A673 (cell line): ENCODE measurements at regions not wholly inside any gene's neighbourhood (a gene's known extent, or its start where the extent isn't known, plus 50 kb on each side); places are given as distances from the start of the nearest gene placed in this dataset.

Experiments
- BruUV-seq: library from RNA; stranded (reverse); fragments of 400-500 nt; replicated peaks from 2 replicates; lab custom pipeline; 2021; lab: Mats Ljungman, UMichigan
- CTCF ChIA-PET: fragments of 300-600 bp; sonication (Branson Sonifier 250); formaldehyde crosslinking; loops from one replicate; lab custom pipeline; 2022; ENCODE audit warnings: antibody characterized with exemption; lab: Charles Lee
- POLR2A ChIA-PET: fragments of 300-600 bp; sonication (Branson Sonifier 250); formaldehyde crosslinking; loops from one replicate; lab custom pipeline; 2022; ENCODE audit warnings: antibody characterized with exemption; ENCODE audit not compliant: low non-redundant PET; lab: Charles Lee
- DNase-seq: peaks from one replicate; pipeline ENCODE4 v3.0.0-alpha.2; 2015; ENCODE audit warnings: low spot score
- H3K27ac ChIP-seq: fragments of 200-600 bp; sonication (generic); 2 replicates; pipeline ENCODE4 v1.5.1; 2016; ENCODE audit warnings: mixed run types, low read depth, mild to moderate bottlenecking, mixed read lengths, antibody characterized with exemption, low read length; ENCODE audit not compliant: poor library complexity, severe bottlenecking
- H3K27me3 ChIP-seq: fragments of 200-600 bp; sonication (generic); replicated peaks from 2 replicates; pipeline ENCODE4 v1.6.1; 2017; ENCODE audit warnings: mixed run types, low read depth, mild to moderate bottlenecking, mixed read lengths, antibody characterized with exemption, low read length; ENCODE audit not compliant: insufficient read depth, poor library complexity
- H3K36me3 ChIP-seq: fragments of 200-600 bp; sonication (generic); 2 replicates; pipeline ENCODE4 v1.6.1; 2016; ENCODE audit warnings: mixed run types, mild to moderate bottlenecking, mixed read lengths, antibody characterized with exemption, low read length; ENCODE audit not compliant: insufficient read depth, poor library complexity, severe bottlenecking
- H3K4me1 ChIP-seq: fragments of 200-600 bp; sonication (generic); 2 replicates; pipeline ENCODE4 v1.6.1; 2017; ENCODE audit warnings: mixed run types, mild to moderate bottlenecking, mixed read lengths, antibody characterized with exemption, low read length; ENCODE audit not compliant: insufficient read depth, poor library complexity, severe bottlenecking
- H3K4me3 ChIP-seq: fragments of 200-600 bp; sonication (generic); 2 replicates; pipeline ENCODE4 v1.5.1; 2016; ENCODE audit warnings: low read depth, mixed run types, mild to moderate bottlenecking, mixed read lengths, low read length; ENCODE audit not compliant: poor library complexity, severe bottlenecking
- H3K9me3 ChIP-seq: fragments of 200-600 bp; sonication (generic); 2 replicates; pipeline ENCODE4 v1.6.1; 2016; ENCODE audit warnings: mixed run types, low read depth, mild to moderate bottlenecking, mixed read lengths, antibody characterized with exemption, low read length; ENCODE audit not compliant: poor library complexity, severe bottlenecking
- EZH2 ChIP-seq: fragments of 200-600 bp; sonication (generic); IDR thresholded peaks from 2 replicates; pipeline ENCODE4 v1.6.1; 2017; ENCODE audit warnings: borderline replicate concordance, low read depth, mild to moderate bottlenecking, mixed read lengths, antibody characterized with exemption, low read length; ENCODE audit not compliant: poor library complexity, severe bottlenecking
- intact Hi-C: fragments of 100-400 bp; cut with micrococcal nuclease; formaldehyde crosslinking; loops from one replicate; pipeline ENCODE4 v1.10.0; 2022; ENCODE audit not compliant: unreplicated experiment
- TF ChIP-seq, protein P1 (sequence below): fragments of 300-800, 200-600 bp; sonication (generic); conservative IDR thresholded peaks from 2 replicates; pipeline ENCODE4 v1.5.1; 2017; ENCODE audit warnings: low read depth, mild to moderate bottlenecking, antibody characterized with exemption, low read length, moderate library complexity, mixed read lengths

DNA sequence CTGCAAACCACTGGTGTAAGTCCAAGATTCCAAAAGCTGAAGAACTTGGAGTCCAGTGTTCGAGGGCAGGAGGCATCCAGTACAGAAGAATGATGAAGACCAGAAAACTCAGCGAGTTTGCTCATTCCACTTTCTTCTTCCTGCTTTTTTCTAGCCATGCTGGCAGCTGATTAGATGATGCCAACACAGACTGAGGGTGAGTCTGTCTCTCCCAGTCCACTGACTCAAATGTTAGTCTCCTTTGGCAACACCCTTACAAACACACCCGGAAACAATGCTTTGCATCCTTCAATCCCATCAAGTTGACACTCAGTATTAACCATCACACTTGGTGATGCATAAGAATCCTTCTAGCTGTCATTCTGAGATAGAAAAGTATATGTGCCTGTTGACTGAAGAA lies 1504.6 kb downstream of the EFNB2 start:
- Histone ChIP-seq H3K27me3 (no peaks in the 10 kb centered on the region), H3K4me1 (no peaks in the 10 kb centered on the region), H3K9me3 (no peaks in the 10 kb centered on the region), H3K4me3 (no peak overlapping the region), H3K27ac (no peak overlapping the region), H3K36me3 (no peaks in the 10 kb centered on the region)
- ChIA-PET POLR2A (no interaction called here), CTCF (no interaction called here)
- no peak for DNase-seq
- no peak for TF ChIP-seq EZH2
- TF ChIP-seq, protein P1, sequence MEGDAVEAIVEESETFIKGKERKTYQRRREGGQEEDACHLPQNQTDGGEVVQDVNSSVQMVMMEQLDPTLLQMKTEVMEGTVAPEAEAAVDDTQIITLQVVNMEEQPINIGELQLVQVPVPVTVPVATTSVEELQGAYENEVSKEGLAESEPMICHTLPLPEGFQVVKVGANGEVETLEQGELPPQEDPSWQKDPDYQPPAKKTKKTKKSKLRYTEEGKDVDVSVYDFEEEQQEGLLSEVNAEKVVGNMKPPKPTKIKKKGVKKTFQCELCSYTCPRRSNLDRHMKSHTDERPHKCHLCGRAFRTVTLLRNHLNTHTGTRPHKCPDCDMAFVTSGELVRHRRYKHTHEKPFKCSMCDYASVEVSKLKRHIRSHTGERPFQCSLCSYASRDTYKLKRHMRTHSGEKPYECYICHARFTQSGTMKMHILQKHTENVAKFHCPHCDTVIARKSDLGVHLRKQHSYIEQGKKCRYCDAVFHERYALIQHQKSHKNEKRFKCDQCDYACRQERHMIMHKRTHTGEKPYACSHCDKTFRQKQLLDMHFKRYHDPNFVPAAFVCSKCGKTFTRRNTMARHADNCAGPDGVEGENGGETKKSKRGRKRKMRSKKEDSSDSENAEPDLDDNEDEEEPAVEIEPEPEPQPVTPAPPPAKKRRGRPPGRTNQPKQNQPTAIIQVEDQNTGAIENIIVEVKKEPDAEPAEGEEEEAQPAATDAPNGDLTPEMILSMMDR: no peak
- intact Hi-C loops: no loop called here
- BruUV-seq: no TSS peak

DNA sequence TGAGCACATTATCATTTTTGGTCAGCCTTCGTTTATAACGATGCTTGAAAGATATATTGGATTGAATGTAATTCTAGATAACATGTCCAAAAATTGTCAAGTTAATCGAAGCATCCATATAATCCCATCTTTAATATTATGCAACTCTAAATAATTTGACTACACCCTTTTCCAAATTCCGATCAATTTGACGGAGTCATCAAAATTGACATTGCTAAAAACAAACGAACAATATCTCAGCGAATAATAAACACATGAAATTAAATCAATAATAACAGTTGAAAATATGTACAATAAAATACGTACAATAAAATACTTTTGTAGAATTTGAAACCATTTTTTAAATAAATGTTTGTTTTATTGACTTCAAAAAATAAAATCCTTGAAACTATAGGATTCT lies 1516.4 kb downstream of the EFNB2 start:
- TF ChIP-seq EZH2: no peak
- TF ChIP-seq, protein P1: no peak
- BruUV-seq: no TSS peak
- Histone ChIP-seq H3K4me1 (no peaks in the 10 kb centered on the region), H3K36me3 (no peaks in the 10 kb centered on the region), H3K9me3 (no peaks in the 10 kb centered on the region), H3K27ac (no peak overlapping the region), H3K27me3 (peaks cover 20% of the 10 kb centered on the region), H3K4me3 (no peak overlapping the region)
- intact Hi-C loops: no loop called here
- ChIA-PET POLR2A (no interaction called here), CTCF (no interaction called here)
- no peak for DNase-seq

DNA sequence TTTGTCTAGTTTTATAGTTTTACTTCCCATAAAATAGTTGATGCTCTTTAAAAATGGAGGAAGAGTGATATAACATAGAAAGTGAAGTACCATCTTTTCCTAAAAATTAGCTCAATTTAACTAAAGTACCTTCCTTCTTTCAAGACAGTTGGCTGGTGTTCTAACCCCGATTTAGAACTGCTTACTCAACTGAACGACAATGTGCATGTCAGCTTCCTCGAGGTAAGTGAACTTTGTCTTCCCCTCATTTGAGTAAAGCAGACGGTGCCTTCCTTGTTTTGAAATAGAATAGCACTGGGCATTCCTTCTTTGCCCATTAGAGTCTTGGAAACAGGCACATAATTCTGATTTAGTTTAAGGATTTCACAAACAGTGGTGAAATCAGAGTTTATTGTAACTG lies 1519.2 kb downstream of the EFNB2 start:
- CTCF ChIA-PET: no interaction called here
- no peaks in the 10 kb centered on the region for H3K36me3 ChIP-seq
- intact Hi-C loops: no loop called here
- H3K27ac ChIP-seq: no peak overlapping the region
- no peak overlapping the region for H3K4me3 ChIP-seq
- no peaks in the 10 kb centered on the region for H3K4me1 ChIP-seq
- POLR2A ChIA-PET: interaction anchor here (0.5 kb wide), 1 partner anchor 20 kb away, joined by 3 read pairs; no protein-coding TSS in a partner anchor
- peaks cover 24% of the 10 kb centered on the region for H3K27me3 ChIP-seq
- H3K9me3 ChIP-seq: no peaks in the 10 kb centered on the region
- TF ChIP-seq, protein P1: no peak
- no peak for TF ChIP-seq EZH2
- DNase-seq: no peak
- no TSS peak for BruUV-seq
